ENCODE measurements at regions not wholly inside any gene's neighbourhood (a gene's known extent, or its start where the extent isn't known, plus 50 kb on each side); places are given as distances from the start of the nearest gene placed in this dataset.

GRCh38 chrX:22740836-22741235 lies 258.9 kb upstream of the DDX53 start:
- no peak overlapping the region for H3K4me3 ChIP-seq
- intact Hi-C loops (cut with DNase I) = no loop called here
- no peak overlapping the region for H3K27ac ChIP-seq
- H3K4me1 ChIP-seq = no peaks in the 10 kb centered on the region
- no peaks in the 10 kb centered on the region for H3K36me3 ChIP-seq
- no peak for DNase-seq
- H3K27me3 ChIP-seq = no peaks in the 10 kb centered on the region
- TF ChIP-seq POLR2A (IDR thresholded peaks at IDR 0.05) (no peak), EP300 (IDR thresholded peaks at IDR 0.05) (no peak), POLR2AphosphoS5 (IDR thresholded peaks at IDR 0.05) (no peak), CTCF (IDR thresholded peaks at IDR 0.05) (no peak)
- 81 to 87% methylated on average over 4 of the region's 4 CpGs for WGBS, 2 donors
- H3K9me3 ChIP-seq = no peaks in the 10 kb centered on the region

- no peaks in the 10 kb centered on the region for H3K27me3 ChIP-seq
- peaks cover 0 to 6% (median 0%) of the 10 kb centered on the region in 4 donors for H3K4me1 ChIP-seq
- H3K9me3 ChIP-seq = no peaks in the 10 kb centered on the region
- WGBS, 2 donors = 80 to 81% methylated on average over 1 of the region's 1 CpG
- intact Hi-C loops (cut with DNase I) = no loop called here
- no peak for DNase-seq
- no peak overlapping the region for H3K27ac ChIP-seq
- no peaks in the 10 kb centered on the region for H3K36me3 ChIP-seq
- no peak for TF ChIP-seq CTCF (IDR thresholded peaks at IDR 0.05)
- H3K4me3 ChIP-seq = no peak overlapping the region
Measured at GRCh38 chrX:22742174-22742573, 257.6 kb upstream of the DDX53 start.

- WGBS, 2 donors = 82 to 87% methylated on average over 4 of the region's 4 CpGs
- Histone ChIP-seq H3K36me3 (no peaks in the 10 kb centered on the region), H3K27ac (no peak overlapping the region), H3K4me1 (peaks cover 0 to 12% (median 0%) of the 10 kb centered on the region in 4 donors), H3K27me3 (no peaks in the 10 kb centered on the region), H3K9me3 (no peaks in the 10 kb centered on the region), H3K4me3 (no peak overlapping the region)
- intact Hi-C loops (cut with DNase I) = loop anchor here (5.0 kb wide), 2 partner anchors 609 to 759 kb away; no protein-coding TSS in a partner anchor
- DNase-seq = no peak
- TF ChIP-seq POLR2A (IDR thresholded peaks at IDR 0.05) (no peak), POLR2AphosphoS5 (IDR thresholded peaks at IDR 0.05) (no peak), CTCF (IDR thresholded peaks at IDR 0.05) (no peak), EP300 (IDR thresholded peaks at IDR 0.05) (no peak)
Measured at GRCh38 chrX:22746081-22746480, 253.7 kb upstream of the DDX53 start.

- TF ChIP-seq POLR2A (IDR thresholded peaks at IDR 0.05) = no peak
- TF ChIP-seq EP300 (IDR thresholded peaks at IDR 0.05) = no peak
- no peak for TF ChIP-seq POLR2AphosphoS5 (IDR thresholded peaks at IDR 0.05)
- TF ChIP-seq CTCF (IDR thresholded peaks at IDR 0.05) = peak; percentile 26 to 59 (median 42)
- no peaks in the 10 kb centered on the region for H3K27me3 ChIP-seq
- H3K36me3 ChIP-seq = no peaks in the 10 kb centered on the region
- DNase-seq = no peak
- H3K27ac ChIP-seq = no peak overlapping the region
- no peaks in the 10 kb centered on the region for H3K9me3 ChIP-seq
- intact Hi-C loops (cut with DNase I) = loop anchor here (5.0 kb wide), 2 partner anchors 611 to 761 kb away; no protein-coding TSS in a partner anchor
- H3K4me3 ChIP-seq = no peak overlapping the region
- 23 to 31% methylated on average over 7 of the region's 7 CpGs for WGBS, 2 donors
- peaks cover 0 to 12% (median 0%) of the 10 kb centered on the region in 4 donors for H3K4me1 ChIP-seq
Measured at GRCh38 chrX:22748093-22748999, 251.4 kb upstream of the DDX53 start.

Data from sigmoid colon (tissue), 6 donors.